ENCODE measurements at regions not wholly inside any gene's neighbourhood (a gene's known extent, or its start where the extent isn't known, plus 50 kb on each side); places are given as distances from the start of the nearest gene placed in this dataset.

DNA sequence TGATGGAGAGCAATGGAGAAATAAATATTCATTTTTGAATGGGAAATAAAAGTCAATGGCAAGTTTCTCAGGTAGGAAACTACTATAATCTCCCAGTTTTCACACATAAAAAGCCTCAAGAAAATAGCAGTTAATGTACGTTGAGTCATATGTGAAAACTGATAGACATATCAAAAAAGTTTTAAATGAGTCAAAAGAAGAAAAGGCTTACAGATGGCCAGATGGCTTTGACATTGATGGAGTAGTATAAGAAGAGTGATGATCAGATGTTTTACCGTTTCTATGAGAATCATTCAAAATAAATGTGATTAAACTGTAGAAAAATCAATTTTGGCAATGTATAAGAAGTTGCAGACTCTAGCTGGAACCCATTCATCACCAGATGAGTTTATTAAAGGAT is 97.8 kb downstream of the LLPH start:
- BruUV-seq (replicated peaks): no TSS peak
- Histone ChIP-seq H3K27me3 (replicated peaks in 1 of 2; ENCODE audit: control insufficient read depth in 2 of 2, insufficient read depth in 2 of 2, low read length in 1 of 2) (no peaks in the 10 kb centered on the region), H2AFZ (ENCODE audit: control insufficient read depth, low read depth, low read length) (no peak overlapping the region), H3K9ac (ENCODE audit: control insufficient read depth, insufficient read depth, low read length) (no peak overlapping the region), H4K20me1 (ENCODE audit: control insufficient read depth, insufficient read depth) (no peaks in the 10 kb centered on the region), H3K4me1 (ENCODE audit: control insufficient read depth, insufficient read depth, low read length) (peaks cover 12% of the 10 kb centered on the region; the same call in 1 of the 2 replicates), H3K36me3 (ENCODE audit: control insufficient read depth in 2 of 2, insufficient read depth in 2 of 2, low read length in 1 of 2) (no peaks in the 10 kb centered on the region), H3K27ac (ENCODE audit: control insufficient read depth, insufficient read depth) (peak overlapping the region; percentile 53), H3K4me2 (ENCODE audit: control insufficient read depth, insufficient read depth) (no peak overlapping the region), H3K9me3 (replicated peaks; ENCODE audit: control insufficient read depth, insufficient read depth, low read length) (no peaks in the 10 kb centered on the region; the same call in 1 of the 3 replicates), H3K79me2 (ENCODE audit: control insufficient read depth, insufficient read depth, low read length) (no peaks in the 10 kb centered on the region), H3K4me3 (no peak overlapping the region)
- SMC1A ChIA-PET (ENCODE audit: uncharacterized antibody, unreplicated experiment): interaction anchor here (0.8 to 1.4 kb wide), 5 partner anchors 10 to 53 kb away, joined by 3 to 5 read pairs (median 4); no protein-coding TSS in a partner anchor
- intact Hi-C loops (cut with micrococcal nuclease; ENCODE audit: unreplicated experiment): no loop called here
- CTCF ChIA-PET: interaction anchor here (0.6 to 1.0 kb wide), 3 partner anchors 49 to 89 kb away, joined by 3 read pairs; no protein-coding TSS in a partner anchor
- DNase-seq (ENCODE audit: low read depth, low spot score): no peak
- 0% methylated on average over 2 of the region's 2 CpGs for WGBS (ENCODE audit: insufficient coverage, insufficient replicate concordance, low lambda C conversion rate, missing lambda C conversion rate)
- ATAC-seq: peak; percentile 77
- POLR2A ChIA-PET: interaction anchor here (0.6 to 0.7 kb wide), 2 partner anchors 57 to 276 kb away, joined by 3 read pairs; no protein-coding TSS in a partner anchor
- FAIRE-seq: no peak
- in situ Hi-C loops (cut with MboI): no loop called here
- RAD21 ChIA-PET (ENCODE audit: unreplicated experiment): interaction anchor here (0.9 to 1.3 kb wide), 4 partner anchors 10 to 110 kb away, joined by 3 to 4 read pairs (median 4); no protein-coding TSS in a partner anchor
- no peak for TF ChIP-seq EZH2 (IDR thresholded peaks at IDR 0.05; ENCODE audit: borderline replicate concordance, control insufficient read depth, low read depth, low read length)
- no peak for TF ChIP-seq SMAD5 (IDR thresholded peaks at IDR 0.05; ENCODE audit: low read depth)
- no peak for TF ChIP-seq NRF1 (conservative IDR thresholded peaks at IDR 0.05; ENCODE audit: low read depth, low read length)
- no peak for TF ChIP-seq HDAC6 (IDR thresholded peaks at IDR 0.05; ENCODE audit: unreplicated experiment)
- TF ChIP-seq NBN (IDR thresholded peaks at IDR 0.05): no peak
- peak; percentile 97 for TF ChIP-seq JUNB (IDR thresholded peaks at IDR 0.05)
- TF ChIP-seq POLR2A (IDR thresholded peaks at IDR 0.05; ENCODE audit: low read depth, low read length): no peak
- TF ChIP-seq, protein P1, sequence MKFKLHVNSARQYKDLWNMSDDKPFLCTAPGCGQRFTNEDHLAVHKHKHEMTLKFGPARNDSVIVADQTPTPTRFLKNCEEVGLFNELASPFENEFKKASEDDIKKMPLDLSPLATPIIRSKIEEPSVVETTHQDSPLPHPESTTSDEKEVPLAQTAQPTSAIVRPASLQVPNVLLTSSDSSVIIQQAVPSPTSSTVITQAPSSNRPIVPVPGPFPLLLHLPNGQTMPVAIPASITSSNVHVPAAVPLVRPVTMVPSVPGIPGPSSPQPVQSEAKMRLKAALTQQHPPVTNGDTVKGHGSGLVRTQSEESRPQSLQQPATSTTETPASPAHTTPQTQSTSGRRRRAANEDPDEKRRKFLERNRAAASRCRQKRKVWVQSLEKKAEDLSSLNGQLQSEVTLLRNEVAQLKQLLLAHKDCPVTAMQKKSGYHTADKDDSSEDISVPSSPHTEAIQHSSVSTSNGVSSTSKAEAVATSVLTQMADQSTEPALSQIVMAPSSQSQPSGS (IDR thresholded peaks at IDR 0.05; ENCODE audit: low read length): peak; percentile 83
- no peak for TF ChIP-seq BCLAF1 (IDR thresholded peaks at IDR 0.05)
- no peak for TF ChIP-seq BHLHE40 (IDR thresholded peaks at IDR 0.05; ENCODE audit: borderline replicate concordance in 1 of 2, low read depth in 2 of 2, low read length in 1 of 2)
- TF ChIP-seq BCL11A (IDR thresholded peaks at IDR 0.05; ENCODE audit: low read depth, low read length): peak; percentile 48; the same call in 1 of the 2 replicates
- TF ChIP-seq, protein P2, sequence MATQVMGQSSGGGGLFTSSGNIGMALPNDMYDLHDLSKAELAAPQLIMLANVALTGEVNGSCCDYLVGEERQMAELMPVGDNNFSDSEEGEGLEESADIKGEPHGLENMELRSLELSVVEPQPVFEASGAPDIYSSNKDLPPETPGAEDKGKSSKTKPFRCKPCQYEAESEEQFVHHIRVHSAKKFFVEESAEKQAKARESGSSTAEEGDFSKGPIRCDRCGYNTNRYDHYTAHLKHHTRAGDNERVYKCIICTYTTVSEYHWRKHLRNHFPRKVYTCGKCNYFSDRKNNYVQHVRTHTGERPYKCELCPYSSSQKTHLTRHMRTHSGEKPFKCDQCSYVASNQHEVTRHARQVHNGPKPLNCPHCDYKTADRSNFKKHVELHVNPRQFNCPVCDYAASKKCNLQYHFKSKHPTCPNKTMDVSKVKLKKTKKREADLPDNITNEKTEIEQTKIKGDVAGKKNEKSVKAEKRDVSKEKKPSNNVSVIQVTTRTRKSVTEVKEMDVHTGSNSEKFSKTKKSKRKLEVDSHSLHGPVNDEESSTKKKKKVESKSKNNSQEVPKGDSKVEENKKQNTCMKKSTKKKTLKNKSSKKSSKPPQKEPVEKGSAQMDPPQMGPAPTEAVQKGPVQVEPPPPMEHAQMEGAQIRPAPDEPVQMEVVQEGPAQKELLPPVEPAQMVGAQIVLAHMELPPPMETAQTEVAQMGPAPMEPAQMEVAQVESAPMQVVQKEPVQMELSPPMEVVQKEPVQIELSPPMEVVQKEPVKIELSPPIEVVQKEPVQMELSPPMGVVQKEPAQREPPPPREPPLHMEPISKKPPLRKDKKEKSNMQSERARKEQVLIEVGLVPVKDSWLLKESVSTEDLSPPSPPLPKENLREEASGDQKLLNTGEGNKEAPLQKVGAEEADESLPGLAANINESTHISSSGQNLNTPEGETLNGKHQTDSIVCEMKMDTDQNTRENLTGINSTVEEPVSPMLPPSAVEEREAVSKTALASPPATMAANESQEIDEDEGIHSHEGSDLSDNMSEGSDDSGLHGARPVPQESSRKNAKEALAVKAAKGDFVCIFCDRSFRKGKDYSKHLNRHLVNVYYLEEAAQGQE (IDR thresholded peaks at IDR 0.05; ENCODE audit: low read depth, low read length): no peak
- TF ChIP-seq ATF7 (IDR thresholded peaks at IDR 0.05; ENCODE audit: low read depth): 0 out of 2 replicates have a peak, but pooled peaks have one; percentile 19
- TF ChIP-seq NKRF (conservative IDR thresholded peaks at IDR 0.05): 0 out of 2 replicates have a peak, but pooled peaks have one; percentile 8
